ENCODE measurements at regions not wholly inside any gene's neighbourhood (a gene's known extent, or its start where the extent isn't known, plus 50 kb on each side); places are given as distances from the start of the nearest gene placed in this dataset.

DNA sequence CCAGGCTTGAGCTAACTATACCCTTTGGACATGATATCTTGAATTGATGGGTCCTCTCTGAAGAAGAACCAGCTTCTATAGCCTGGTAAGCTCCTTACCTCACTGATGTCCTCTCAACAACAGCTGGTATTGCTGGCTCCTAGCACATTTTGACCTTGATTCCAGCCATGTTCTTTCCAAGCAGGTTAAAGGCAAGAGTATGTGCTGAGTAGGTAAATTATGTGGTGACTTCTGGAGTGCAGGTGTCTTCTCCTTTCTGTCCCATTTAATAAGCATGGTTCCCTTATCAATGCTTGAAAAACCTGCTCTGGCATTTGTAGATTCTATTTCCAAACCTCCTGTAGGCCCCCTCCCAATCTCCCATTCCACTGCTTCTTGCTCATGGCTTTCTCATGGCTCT is 300.1 kb downstream of the UTP18 start:
- H3K4me3 ChIP-seq (ENCODE audit: low read depth in 1 of 2, low read length in 1 of 2), result no peak overlapping the region
- no peaks in the 10 kb centered on the region for H3K9me3 ChIP-seq
- H3K27me3 ChIP-seq, result peaks cover 7% of the 10 kb centered on the region
- TF ChIP-seq, protein P1, sequence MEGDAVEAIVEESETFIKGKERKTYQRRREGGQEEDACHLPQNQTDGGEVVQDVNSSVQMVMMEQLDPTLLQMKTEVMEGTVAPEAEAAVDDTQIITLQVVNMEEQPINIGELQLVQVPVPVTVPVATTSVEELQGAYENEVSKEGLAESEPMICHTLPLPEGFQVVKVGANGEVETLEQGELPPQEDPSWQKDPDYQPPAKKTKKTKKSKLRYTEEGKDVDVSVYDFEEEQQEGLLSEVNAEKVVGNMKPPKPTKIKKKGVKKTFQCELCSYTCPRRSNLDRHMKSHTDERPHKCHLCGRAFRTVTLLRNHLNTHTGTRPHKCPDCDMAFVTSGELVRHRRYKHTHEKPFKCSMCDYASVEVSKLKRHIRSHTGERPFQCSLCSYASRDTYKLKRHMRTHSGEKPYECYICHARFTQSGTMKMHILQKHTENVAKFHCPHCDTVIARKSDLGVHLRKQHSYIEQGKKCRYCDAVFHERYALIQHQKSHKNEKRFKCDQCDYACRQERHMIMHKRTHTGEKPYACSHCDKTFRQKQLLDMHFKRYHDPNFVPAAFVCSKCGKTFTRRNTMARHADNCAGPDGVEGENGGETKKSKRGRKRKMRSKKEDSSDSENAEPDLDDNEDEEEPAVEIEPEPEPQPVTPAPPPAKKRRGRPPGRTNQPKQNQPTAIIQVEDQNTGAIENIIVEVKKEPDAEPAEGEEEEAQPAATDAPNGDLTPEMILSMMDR (IDR thresholded peaks at IDR 0.05), result no peak
- H3K36me3 ChIP-seq, result no peaks in the 10 kb centered on the region
- no peaks in the 10 kb centered on the region for H3K4me1 ChIP-seq (ENCODE audit: control insufficient read depth in 1 of 2, insufficient read depth in 1 of 2, low read depth in 1 of 2, low read length in 1 of 2)
- H3K27ac ChIP-seq, result no peak overlapping the region

DNA sequence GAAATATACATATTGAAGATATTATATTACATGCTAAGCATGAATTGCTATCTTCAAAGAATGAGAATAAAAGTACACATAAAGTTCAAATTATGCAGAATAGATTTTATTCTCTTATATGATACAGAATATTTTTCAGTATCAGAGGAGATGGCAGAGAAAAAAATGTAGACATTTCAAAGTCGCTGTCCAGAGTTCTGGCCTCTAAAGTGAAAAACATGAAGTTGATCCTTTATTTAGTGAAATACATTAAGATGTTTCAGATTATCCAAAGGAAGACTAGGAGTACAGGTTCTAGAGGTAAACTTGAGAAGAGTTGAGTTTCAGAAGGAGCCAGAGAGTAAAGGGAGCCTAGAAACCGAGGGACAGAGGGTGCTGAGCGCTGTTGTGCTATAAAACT is 303.6 kb downstream of the UTP18 start:
- Histone ChIP-seq H3K27ac (no peak overlapping the region), H3K4me3 (ENCODE audit: low read depth in 1 of 2, low read length in 1 of 2) (no peak overlapping the region), H3K4me1 (ENCODE audit: control insufficient read depth in 1 of 2, insufficient read depth in 1 of 2, low read depth in 1 of 2, low read length in 1 of 2) (no peaks in the 10 kb centered on the region), H3K9me3 (no peaks in the 10 kb centered on the region), H3K36me3 (no peaks in the 10 kb centered on the region), H3K27me3 (peaks cover 7% of the 10 kb centered on the region)
- TF ChIP-seq, protein P1 (IDR thresholded peaks at IDR 0.05), result no peak

- H3K9me3 ChIP-seq, result no peaks in the 10 kb centered on the region
- TF ChIP-seq, protein P1 (IDR thresholded peaks at IDR 0.05), result no peak
- H3K27me3 ChIP-seq, result no peaks in the 10 kb centered on the region
- no peaks in the 10 kb centered on the region for H3K36me3 ChIP-seq
- H3K4me3 ChIP-seq (ENCODE audit: low read depth in 1 of 2, low read length in 1 of 2), result no peak overlapping the region
- H3K27ac ChIP-seq, result no peak overlapping the region
- H3K4me1 ChIP-seq (ENCODE audit: control insufficient read depth in 1 of 2, insufficient read depth in 1 of 2, low read depth in 1 of 2, low read length in 1 of 2), result no peaks in the 10 kb centered on the region
Measured at GRCh38 chr17:51572115-51572514, 311.8 kb downstream of the UTP18 start.
